HEK293 (cell line): ENCODE measurements at regions not wholly inside any gene's neighbourhood (a gene's known extent, or its start where the extent isn't known, plus 50 kb on each side); places are given as distances from the start of the nearest gene placed in this dataset.

ENCODE experiments used
- CTCF ChIA-PET: fragments of 350-600 bp; formaldehyde crosslinking; extraction: SDS; loops from one replicate; lab custom pipeline; 2021; ENCODE audit warnings: antibody characterized with exemption; lab: Yijun Ruan, JAX
- POLR2A ChIA-PET: fragments of 300-600 bp; formaldehyde crosslinking; extraction: SDS; loops from one replicate; lab custom pipeline; 2020; ENCODE audit warnings: antibody characterized with exemption, inconsistent platforms; lab: Yijun Ruan, JAX
- H3K27ac ChIP-seq: fragments of 200-500 bp; sonication (Bioruptor generic); 2 replicates; pipeline ENCODE4 v1.5.1; 2014; ENCODE audit warnings: low read depth, low read length, control low read depth, inconsistent platforms; ENCODE audit errors: extremely low read depth
- H3K36me3 ChIP-seq, 2 experiments: fragments of 200-500 bp in 1 of 2; sonication (Bioruptor generic) in 1 of 2; 1 replicate in 1 of 2; 2 replicates in 1 of 2; pipeline ENCODE4 v1.5.1; 2014 to 2017; ENCODE audit warnings: inconsistent platforms in 2 of 2, low read length in 2 of 2; ENCODE audit not compliant: control insufficient read depth in 2 of 2, insufficient read depth in 1 of 2
- H3K4me1 ChIP-seq: fragments of 200-500 bp; sonication (Bioruptor generic); 2 replicates; pipeline ENCODE4 v1.5.1; 2014; ENCODE audit warnings: mild to moderate bottlenecking, low read length, inconsistent platforms; ENCODE audit not compliant: control insufficient read depth, insufficient read depth
- H3K4me3 ChIP-seq: 2 replicates; pipeline ENCODE4 v1.5.1; 2011; ENCODE audit warnings: low read depth, mild to moderate bottlenecking, control low read depth, low read length, moderate library complexity
- H3K9me3 ChIP-seq: fragments of 200-500 bp; sonication (Bioruptor generic); 2 replicates; pipeline ENCODE4 v1.5.1; 2014; ENCODE audit warnings: low read depth, low read length, inconsistent platforms; ENCODE audit not compliant: control insufficient read depth, insufficient read depth
- REPIN1 ChIP-seq: fragments of 450-650 bp; formaldehyde crosslinking; IDR thresholded peaks from 2 replicates; pipeline ENCODE4 v1.5.1; 2017; ENCODE audit warnings: missing biosample characterization, missing genetic modification characterization, low read depth
- SCRT1 ChIP-seq: fragments of 450-650 bp; formaldehyde crosslinking; IDR thresholded peaks from 2 replicates; pipeline ENCODE4 v1.5.1; 2016; ENCODE audit warnings: missing biosample characterization, missing genetic modification characterization, borderline replicate concordance
- SP2 ChIP-seq: fragments of 450-650 bp; formaldehyde crosslinking; IDR thresholded peaks from 2 replicates; pipeline ENCODE4 v1.5.1; 2016; ENCODE audit warnings: missing biosample characterization, missing genetic modification characterization
- TSHZ1 ChIP-seq: fragments of 450-650 bp; formaldehyde crosslinking; IDR thresholded peaks from 2 replicates; pipeline ENCODE4 v1.5.1; 2016; ENCODE audit warnings: missing biosample characterization, missing genetic modification characterization, borderline replicate concordance
- ZFHX2 ChIP-seq: fragments of 450-650 bp; formaldehyde crosslinking; conservative IDR thresholded peaks from 2 replicates; pipeline ENCODE4 v1.5.1; 2016; ENCODE audit warnings: missing biosample characterization, missing genetic modification characterization
- ZFP37 ChIP-seq: fragments of 450-650 bp; formaldehyde crosslinking; IDR thresholded peaks from 2 replicates; pipeline ENCODE4 v1.5.1; 2016; ENCODE audit warnings: missing biosample characterization, missing genetic modification characterization
- ZNF121 ChIP-seq: fragments of 450-650 bp; formaldehyde crosslinking; IDR thresholded peaks from 2 replicates; pipeline ENCODE4 v1.5.1; 2016; ENCODE audit warnings: missing biosample characterization, missing genetic modification characterization
- ZNF202 ChIP-seq: fragments of 450-650 bp; formaldehyde crosslinking; IDR thresholded peaks from 2 replicates; pipeline ENCODE4 v1.5.1; 2016; ENCODE audit warnings: missing biosample characterization, missing genetic modification characterization, borderline replicate concordance
- ZNF23 ChIP-seq: fragments of 450-650 bp; formaldehyde crosslinking; IDR thresholded peaks from 2 replicates; pipeline ENCODE4 v1.5.1; 2016; ENCODE audit warnings: missing biosample characterization, missing genetic modification characterization, borderline replicate concordance
- ZNF248 ChIP-seq: fragments of 450-650 bp; formaldehyde crosslinking; IDR thresholded peaks from 2 replicates; pipeline ENCODE4 v1.5.1; 2017; ENCODE audit warnings: missing biosample characterization, missing genetic modification characterization
- ZNF341 ChIP-seq: fragments of 450-650 bp; formaldehyde crosslinking; IDR thresholded peaks from 2 replicates; pipeline ENCODE4; 2016; ENCODE audit warnings: low read depth, missing biosample characterization, missing genetic modification characterization
- ZNF354C ChIP-seq: fragments of 450-650 bp; formaldehyde crosslinking; IDR thresholded peaks from 2 replicates; pipeline ENCODE4 v1.5.1; 2016; ENCODE audit warnings: missing biosample characterization, missing genetic modification characterization, low read depth, borderline replicate concordance
- ZNF37A ChIP-seq: fragments of 450-650 bp; IDR thresholded peaks from 2 replicates; pipeline ENCODE4 v1.5.1; 2018; ENCODE audit warnings: missing biosample characterization, missing genetic modification characterization
- ZNF394 ChIP-seq: fragments of 450-650 bp; formaldehyde crosslinking; IDR thresholded peaks from 2 replicates; pipeline ENCODE4 v1.5.1; 2016; ENCODE audit warnings: missing biosample characterization, missing genetic modification characterization, mild to moderate bottlenecking, moderate library complexity, borderline replicate concordance
- ZNF398 ChIP-seq: fragments of 450-650 bp; formaldehyde crosslinking; IDR thresholded peaks from 2 replicates; pipeline ENCODE4 v1.5.1; 2017; ENCODE audit warnings: missing biosample characterization, missing genetic modification characterization
- ZNF473 ChIP-seq: fragments of 450-650 bp; formaldehyde crosslinking; IDR thresholded peaks from 2 replicates; pipeline ENCODE4 v1.5.1; 2017; ENCODE audit warnings: missing biosample characterization, missing genetic modification characterization
- ZNF510 ChIP-seq: fragments of 450-650 bp; formaldehyde crosslinking; IDR thresholded peaks from 2 replicates; pipeline ENCODE4 v1.5.1; 2018; ENCODE audit warnings: mild to moderate bottlenecking, missing genetic modification characterization, missing biosample characterization; ENCODE audit not compliant: insufficient replicate concordance
- ZNF558 ChIP-seq: fragments of 450-650 bp; formaldehyde crosslinking; IDR thresholded peaks from 2 replicates; pipeline ENCODE4 v1.5.1; 2016; ENCODE audit warnings: missing biosample characterization, missing genetic modification characterization
- ZNF660 ChIP-seq: fragments of 450-650 bp; IDR thresholded peaks from 2 replicates; pipeline ENCODE4 v1.5.1; 2018; ENCODE audit warnings: missing biosample characterization, mild to moderate bottlenecking, missing genetic modification characterization
- ZNF707 ChIP-seq: fragments of 450-650 bp; formaldehyde crosslinking; IDR thresholded peaks from 2 replicates; pipeline ENCODE4 v1.5.1; 2016; ENCODE audit warnings: missing biosample characterization, missing genetic modification characterization
- ZNF76 ChIP-seq: fragments of 450-650 bp; formaldehyde crosslinking; IDR thresholded peaks from 2 replicates; pipeline ENCODE4; 2016; ENCODE audit warnings: low read depth, missing biosample characterization, missing genetic modification characterization, borderline replicate concordance
- ZNF776 ChIP-seq: fragments of 450-650 bp; formaldehyde crosslinking; IDR thresholded peaks from 2 replicates; pipeline ENCODE4 v1.5.0; 2017; ENCODE audit warnings: missing biosample characterization, missing genetic modification characterization, borderline replicate concordance
- ZNF785 ChIP-seq: fragments of 450-650 bp; formaldehyde crosslinking; IDR thresholded peaks from 2 replicates; pipeline ENCODE4 v1.5.1; 2016; ENCODE audit warnings: missing biosample characterization, missing genetic modification characterization
- TF ChIP-seq, protein P1 (sequence below): fragments of 450-650 bp; formaldehyde crosslinking; IDR thresholded peaks from 2 replicates; pipeline ENCODE4 v1.5.1; 2016; ENCODE audit warnings: missing biosample characterization, missing genetic modification characterization

DNA sequence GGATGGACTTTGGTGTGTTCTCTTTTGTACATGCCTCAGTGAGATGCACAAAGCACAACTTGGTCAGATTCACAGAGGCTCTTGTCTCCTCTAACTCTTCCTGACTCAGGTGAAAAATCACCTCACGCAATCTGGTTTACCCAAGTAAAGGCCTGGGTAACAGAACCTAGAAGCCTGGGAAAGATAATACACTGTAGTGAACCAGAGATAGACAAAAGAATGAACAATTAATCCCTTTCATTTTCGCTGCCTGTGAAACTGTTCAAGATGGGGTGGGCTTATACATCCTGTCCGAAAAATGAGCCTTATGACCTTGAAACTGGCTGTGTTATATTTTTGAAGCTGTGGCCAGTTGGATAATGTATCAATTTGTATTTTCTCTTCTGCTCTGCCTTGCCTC is 678.9 kb upstream of the TEX47 start (continued):
- no peak for TF ChIP-seq ZNF785 (tag by site-specific recombination)
- TF ChIP-seq, all 188 proteins: peak for 0

DNA sequence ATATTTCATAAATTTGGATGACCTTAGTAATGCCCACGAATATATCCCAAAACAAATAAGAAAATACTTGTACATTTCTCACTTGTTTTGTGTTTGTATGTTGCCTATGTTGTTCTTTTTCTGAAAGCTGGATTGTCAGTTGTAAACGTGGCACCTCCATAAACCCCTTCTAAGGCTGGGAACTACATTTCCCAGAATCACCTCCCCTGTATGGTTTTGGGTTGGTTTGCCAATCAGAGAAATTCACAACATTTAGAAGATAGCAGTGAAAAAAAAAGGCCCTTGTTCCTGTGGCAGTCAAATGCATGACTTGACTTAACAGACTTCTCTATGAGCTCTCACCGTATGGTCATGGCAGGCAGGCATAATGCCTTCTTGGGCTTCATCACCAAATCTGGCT is 676.3 kb upstream of the STEAP1 start:
- TF ChIP-seq REPIN1 (tag by site-specific recombination) (no peak), ZNF776 (tag by site-specific recombination) (no peak), ZNF37A (tag by site-specific recombination) (no peak), ZNF248 (no peak), ZNF473 (no peak), ZFP37 (no peak), ZNF121 (no peak), ZNF707 (tag by site-specific recombination) (no peak), ZNF76 (tag by site-specific recombination) (no peak), TSHZ1 (tag by site-specific recombination) (no peak), ZNF23 (tag by site-specific recombination) (no peak), ZNF202 (tag by site-specific recombination) (no peak)
- TF ChIP-seq, protein P1, sequence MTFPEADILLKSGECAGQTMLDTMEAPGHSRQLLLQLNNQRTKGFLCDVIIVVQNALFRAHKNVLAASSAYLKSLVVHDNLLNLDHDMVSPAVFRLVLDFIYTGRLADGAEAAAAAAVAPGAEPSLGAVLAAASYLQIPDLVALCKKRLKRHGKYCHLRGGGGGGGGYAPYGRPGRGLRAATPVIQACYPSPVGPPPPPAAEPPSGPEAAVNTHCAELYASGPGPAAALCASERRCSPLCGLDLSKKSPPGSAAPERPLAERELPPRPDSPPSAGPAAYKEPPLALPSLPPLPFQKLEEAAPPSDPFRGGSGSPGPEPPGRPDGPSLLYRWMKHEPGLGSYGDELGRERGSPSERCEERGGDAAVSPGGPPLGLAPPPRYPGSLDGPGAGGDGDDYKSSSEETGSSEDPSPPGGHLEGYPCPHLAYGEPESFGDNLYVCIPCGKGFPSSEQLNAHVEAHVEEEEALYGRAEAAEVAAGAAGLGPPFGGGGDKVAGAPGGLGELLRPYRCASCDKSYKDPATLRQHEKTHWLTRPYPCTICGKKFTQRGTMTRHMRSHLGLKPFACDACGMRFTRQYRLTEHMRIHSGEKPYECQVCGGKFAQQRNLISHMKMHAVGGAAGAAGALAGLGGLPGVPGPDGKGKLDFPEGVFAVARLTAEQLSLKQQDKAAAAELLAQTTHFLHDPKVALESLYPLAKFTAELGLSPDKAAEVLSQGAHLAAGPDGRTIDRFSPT, result no peak
- ChIA-PET CTCF (no interaction called here), POLR2A (no interaction called here)
- Histone ChIP-seq H3K36me3 (no peaks in the 10 kb centered on the region), H3K9me3 (no peaks in the 10 kb centered on the region), H3K27ac (no peak overlapping the region), H3K4me1 (no peaks in the 10 kb centered on the region), H3K4me3 (no peak overlapping the region)

GRCh38 chr7:89495704-89496103 is 658.6 kb upstream of the STEAP1 start:
- CTCF ChIA-PET, result no interaction called here
- H3K4me3 ChIP-seq, result no peak overlapping the region
- no peaks in the 10 kb centered on the region for H3K36me3 ChIP-seq
- POLR2A ChIA-PET, result no interaction called here
- no peaks in the 10 kb centered on the region for H3K9me3 ChIP-seq
- H3K27ac ChIP-seq, result no peak overlapping the region
- TF ChIP-seq ZNF394, result no peak
- no peak for TF ChIP-seq ZNF341 (tag by site-specific recombination)
- no peak for TF ChIP-seq ZNF510 (tag by site-specific recombination)
- no peak for TF ChIP-seq ZFHX2 (tag by site-specific recombination)
- TF ChIP-seq ZNF558 (tag by site-specific recombination), result no peak
- TF ChIP-seq ZNF354C (tag by site-specific recombination), result no peak
- no peak for TF ChIP-seq SP2 (tag by site-specific recombination)
- TF ChIP-seq SCRT1 (tag by site-specific recombination), result no peak
- no peak for TF ChIP-seq ZNF398 (tag by site-specific recombination)
- no peak for TF ChIP-seq ZNF660 (tag by site-specific recombination)
- no peaks in the 10 kb centered on the region for H3K4me1 ChIP-seq
